Mammary epithelial cell (primary cell): ENCODE measurements at regions not wholly inside any gene's neighbourhood (a gene's known extent, or its start where the extent isn't known, plus 50 kb on each side); places are given as distances from the start of the nearest gene placed in this dataset.
"Not testable (repeated sequence)": the region's sequence is repeated elsewhere in the genome, so short reads cannot be mapped to it uniquely, and the experiment has no call there.

Experiments used
- CTCF ChIP-seq, 2 donors: IDR thresholded peaks in 1 of 2; conservative IDR thresholded peaks in 1 of 2; 2 replicates each; pipeline ENCODE4 v1.5.1; 2011 to 2012; ENCODE audit warnings: inconsistent platforms in 2 of 2, low read length in 2 of 2, mild to moderate bottlenecking in 2 of 2, control low read depth in 1 of 2, low read depth in 1 of 2; ENCODE audit not compliant: insufficient read depth in 1 of 2; ENCODE audit errors: extremely low read depth in 1 of 2
- EZH2 ChIP-seq: IDR thresholded peaks from 2 replicates; pipeline ENCODE4 v1.6.1; 2012; ENCODE audit warnings: low read length, inconsistent platforms, borderline replicate concordance

- not testable (repeated sequence) for TF ChIP-seq EZH2; CTCF (conservative IDR thresholded peaks at IDR 0.05 in 1 of 2, IDR thresholded peaks at IDR 0.05 in 1 of 2; ENCODE audit: extremely low read depth in 1 of 2, insufficient read depth in 1 of 2, low read depth in 1 of 2, low read length in 2 of 2)
Observed at GRCh38 chr1:101114128-101114527, 88.5 kb upstream of the DPH5 start.
